B cell (primary cell): ENCODE measurements at regions not wholly inside any gene's neighbourhood (a gene's known extent, or its start where the extent isn't known, plus 50 kb on each side); places are given as distances from the start of the nearest gene placed in this dataset.

Experiments
- CTCF ChIP-seq: fragments of 200-600 bp; IDR thresholded peaks from one replicate; pipeline ENCODE4 v1.8.0; 2022; ENCODE audit warnings: antibody characterized with exemption, mild to moderate bottlenecking
- EZH2 ChIP-seq: IDR thresholded peaks from 2 replicates; pipeline ENCODE4 v1.6.1; 2012; ENCODE audit warnings: borderline replicate concordance, low read depth, mild to moderate bottlenecking, moderate library complexity, low read length; ENCODE audit not compliant: insufficient read depth, poor library complexity, severe bottlenecking

- TF ChIP-seq CTCF = no peak
- no peak for TF ChIP-seq EZH2
Measured at GRCh38 chr7:18434171-18434570, 61.4 kb upstream of the HDAC9 start.
